HG03039 (cell line): ENCODE measurements at regions not wholly inside any gene's neighbourhood (a gene's known extent, or its start where the extent isn't known, plus 50 kb on each side); places are given as distances from the start of the nearest gene placed in this dataset.

ENCODE experiments used
- ATAC-seq: cut with Tn5 transposase; IDR thresholded peaks from one replicate; pipeline ENCODE4 v1.9.1; 2021; ENCODE audit warnings: mild to moderate bottlenecking, moderate library complexity; ENCODE audit not compliant: unreplicated experiment

GRCh38 chr5:54774281-54775170, 210.9 kb downstream of the ESM1 start:
- no peak for ATAC-seq

- ATAC-seq: no peak
Measured at GRCh38 chr5:54772684-54773083, 212.7 kb downstream of the ESM1 start.

GRCh38 chr5:54772231-54772630, 213.2 kb downstream of the ESM1 start:
- no peak for ATAC-seq

GRCh38 chr5:54769746-54770145, 215.6 kb downstream of the ESM1 start:
- ATAC-seq: no peak

GRCh38 chr5:54769072-54769471, 216.3 kb downstream of the ESM1 start:
- no peak for ATAC-seq

- no peak for ATAC-seq
Measured at GRCh38 chr5:54766748-54767147, 218.6 kb downstream of the ESM1 start.

- ATAC-seq: no peak
Measured at GRCh38 chr5:54765165-54766028, 220.0 kb downstream of the ESM1 start.

- no peak for ATAC-seq
Measured at GRCh38 chr5:54764102-54765090, 221.0 kb downstream of the ESM1 start.

GRCh38 chr5:54761213-54761701, 224.1 kb downstream of the ESM1 start:
- no peak for ATAC-seq

GRCh38 chr5:54760182-54760935, 225.0 kb downstream of the ESM1 start:
- ATAC-seq: no peak

GRCh38 chr5:54758038-54758437, 227.4 kb downstream of the ESM1 start:
- ATAC-seq: no peak

- ATAC-seq: no peak
Measured at GRCh38 chr5:54757541-54757940, 227.9 kb downstream of the ESM1 start.

- ATAC-seq: no peak
Measured at GRCh38 chr5:54756796-54757402, 228.5 kb downstream of the ESM1 start.

GRCh38 chr5:54756301-54756700, 229.1 kb downstream of the ESM1 start:
- no peak for ATAC-seq

- ATAC-seq: no peak
Measured at GRCh38 chr5:54754878-54755277, 230.5 kb downstream of the ESM1 start.

GRCh38 chr5:54754420-54754819, 231.0 kb downstream of the ESM1 start:
- no peak for ATAC-seq

- ATAC-seq: no peak
Measured at GRCh38 chr5:54753753-54754152, 231.6 kb downstream of the ESM1 start.

GRCh38 chr5:54753034-54753433, 232.4 kb downstream of the ESM1 start:
- ATAC-seq: peak; percentile 79

GRCh38 chr5:54748527-54748926, 231.0 kb downstream of the SNX18 start:
- no peak for ATAC-seq
